ENCODE measurements at regions not wholly inside any gene's neighbourhood (a gene's known extent, or its start where the extent isn't known, plus 50 kb on each side); places are given as distances from the start of the nearest gene placed in this dataset.

DNA sequence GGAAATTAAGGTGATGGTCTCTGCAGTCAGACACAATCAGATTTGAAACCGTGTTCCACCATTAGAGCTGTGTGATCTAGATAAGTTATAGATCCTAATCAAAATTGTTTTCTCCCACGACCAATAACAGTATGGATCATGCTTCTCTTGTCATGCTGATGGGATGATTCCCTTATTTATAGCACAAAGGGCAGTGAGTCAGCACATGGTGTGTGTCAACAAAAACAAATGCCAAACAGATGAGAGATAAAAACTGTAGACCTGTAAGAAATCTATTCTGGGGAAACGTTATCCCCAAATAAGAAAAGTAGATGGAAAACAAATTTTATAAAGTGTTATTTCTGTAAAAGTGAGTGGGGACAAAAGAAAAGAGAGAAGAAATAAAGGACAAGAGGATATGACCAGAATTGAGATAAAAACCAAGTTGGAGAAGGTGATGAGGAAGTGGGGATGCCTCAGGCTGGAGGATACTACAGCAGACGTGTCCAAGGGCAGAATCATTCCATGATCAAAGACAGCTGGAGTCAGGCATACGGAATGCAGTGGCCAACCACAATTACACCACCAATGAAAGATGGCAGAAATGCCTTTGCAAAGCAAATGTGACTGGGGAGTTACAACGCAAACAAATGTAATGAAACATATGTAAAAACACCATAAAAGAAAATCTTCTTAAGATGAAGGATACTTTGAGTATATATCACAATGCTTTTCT is 377.8 kb upstream of the PRKX start:
- TF ChIP-seq, protein P1, sequence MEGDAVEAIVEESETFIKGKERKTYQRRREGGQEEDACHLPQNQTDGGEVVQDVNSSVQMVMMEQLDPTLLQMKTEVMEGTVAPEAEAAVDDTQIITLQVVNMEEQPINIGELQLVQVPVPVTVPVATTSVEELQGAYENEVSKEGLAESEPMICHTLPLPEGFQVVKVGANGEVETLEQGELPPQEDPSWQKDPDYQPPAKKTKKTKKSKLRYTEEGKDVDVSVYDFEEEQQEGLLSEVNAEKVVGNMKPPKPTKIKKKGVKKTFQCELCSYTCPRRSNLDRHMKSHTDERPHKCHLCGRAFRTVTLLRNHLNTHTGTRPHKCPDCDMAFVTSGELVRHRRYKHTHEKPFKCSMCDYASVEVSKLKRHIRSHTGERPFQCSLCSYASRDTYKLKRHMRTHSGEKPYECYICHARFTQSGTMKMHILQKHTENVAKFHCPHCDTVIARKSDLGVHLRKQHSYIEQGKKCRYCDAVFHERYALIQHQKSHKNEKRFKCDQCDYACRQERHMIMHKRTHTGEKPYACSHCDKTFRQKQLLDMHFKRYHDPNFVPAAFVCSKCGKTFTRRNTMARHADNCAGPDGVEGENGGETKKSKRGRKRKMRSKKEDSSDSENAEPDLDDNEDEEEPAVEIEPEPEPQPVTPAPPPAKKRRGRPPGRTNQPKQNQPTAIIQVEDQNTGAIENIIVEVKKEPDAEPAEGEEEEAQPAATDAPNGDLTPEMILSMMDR (IDR thresholded peaks at IDR 0.05): no peak
- no peak for TF ChIP-seq POLR2A (IDR thresholded peaks at IDR 0.05)

Data from lower leg skin (tissue), 3 donors.